GM18907 (cell line): ENCODE measurements at regions not wholly inside any gene's neighbourhood (a gene's known extent, or its start where the extent isn't known, plus 50 kb on each side); places are given as distances from the start of the nearest gene placed in this dataset.
"Not testable (repeated sequence)": the region's sequence is repeated elsewhere in the genome, so short reads cannot be mapped to it uniquely, and the experiment has no call there.

Source experiments
- ATAC-seq: cut with Tn5 transposase; IDR thresholded peaks from one replicate; pipeline ENCODE4 v1.9.1; 2021; ENCODE audit warnings: mild to moderate bottlenecking, moderate library complexity; ENCODE audit not compliant: unreplicated experiment

- no peak for ATAC-seq
Observed at GRCh38 chr4:58075724-58076123, 965.5 kb upstream of the IGFBP7 start.

- no peak for ATAC-seq
Observed at GRCh38 chr4:58074382-58074781, 964.2 kb upstream of the IGFBP7 start.

- no peak for ATAC-seq
Observed at GRCh38 chr4:58070726-58071125, 960.5 kb upstream of the IGFBP7 start.

GRCh38 chr4:58064653-58065052 is 954.5 kb upstream of the IGFBP7 start:
- ATAC-seq, result no peak

GRCh38 chr4:58063404-58064160 is 953.4 kb upstream of the IGFBP7 start:
- ATAC-seq, result no peak

- no peak for ATAC-seq
Observed at GRCh38 chr4:58061967-58062366, 951.8 kb upstream of the IGFBP7 start.

- no peak for ATAC-seq
Observed at GRCh38 chr4:58050439-58050838, 940.3 kb upstream of the IGFBP7 start.

GRCh38 chr4:58048491-58048890 is 938.3 kb upstream of the IGFBP7 start:
- ATAC-seq, result no peak

GRCh38 chr4:58042176-58042575 is 932.0 kb upstream of the IGFBP7 start:
- no peak for ATAC-seq

- ATAC-seq, result no peak
Observed at GRCh38 chr4:57993944-57994343, 883.8 kb upstream of the IGFBP7 start.

GRCh38 chr4:57989430-57989829 is 879.2 kb upstream of the IGFBP7 start:
- ATAC-seq, result no peak

- no peak for ATAC-seq
Observed at GRCh38 chr4:57985161-57985560, 875.0 kb upstream of the IGFBP7 start.

- no peak for ATAC-seq
Observed at GRCh38 chr4:57981123-57981522, 870.9 kb upstream of the IGFBP7 start.

- no peak for ATAC-seq
Observed at GRCh38 chr4:57974821-57975220, 864.6 kb upstream of the IGFBP7 start.

- ATAC-seq, result no peak
Observed at GRCh38 chr4:57973819-57974218, 863.6 kb upstream of the IGFBP7 start.

- ATAC-seq, result no peak
Observed at GRCh38 chr4:57971261-57971660, 861.1 kb upstream of the IGFBP7 start.

- ATAC-seq, result no peak
Observed at GRCh38 chr4:57966987-57967760, 857.0 kb upstream of the IGFBP7 start.

- ATAC-seq, result not testable (repeated sequence)
Observed at GRCh38 chr4:57965431-57965830, 855.2 kb upstream of the IGFBP7 start.

GRCh38 chr4:57945298-57945697 is 835.1 kb upstream of the IGFBP7 start:
- ATAC-seq, result no peak

- no peak for ATAC-seq
Observed at GRCh38 chr4:57943682-57944081, 833.5 kb upstream of the IGFBP7 start.

GRCh38 chr4:57937326-57937725 is 827.1 kb upstream of the IGFBP7 start:
- not testable (repeated sequence) for ATAC-seq

- no peak for ATAC-seq
Observed at GRCh38 chr4:57926311-57926710, 816.1 kb upstream of the IGFBP7 start.
